ENCODE measurements at regions not wholly inside any gene's neighbourhood (a gene's known extent, or its start where the extent isn't known, plus 50 kb on each side); places are given as distances from the start of the nearest gene placed in this dataset.

DNA sequence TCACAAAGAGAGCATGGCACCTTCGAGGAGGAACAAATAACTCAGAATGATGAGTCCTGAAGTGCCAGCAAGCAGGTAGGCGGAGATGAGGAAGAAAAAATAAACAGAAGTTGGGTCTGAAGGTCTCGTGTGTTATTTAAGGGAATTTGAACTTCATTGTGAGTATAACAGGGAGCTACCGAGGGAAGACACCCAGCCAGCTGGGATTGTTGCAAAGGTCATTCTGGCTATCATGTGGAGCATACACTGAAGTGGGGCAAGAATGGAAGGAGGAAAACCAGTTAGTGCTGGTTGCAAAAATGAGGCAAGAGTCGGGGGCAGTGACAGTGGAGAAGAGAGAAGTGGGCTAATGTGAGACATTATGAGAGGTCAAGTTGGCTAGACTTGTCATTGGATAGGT, 53.6 kb upstream of the RAP1A start:
- TF ChIP-seq, protein P1, sequence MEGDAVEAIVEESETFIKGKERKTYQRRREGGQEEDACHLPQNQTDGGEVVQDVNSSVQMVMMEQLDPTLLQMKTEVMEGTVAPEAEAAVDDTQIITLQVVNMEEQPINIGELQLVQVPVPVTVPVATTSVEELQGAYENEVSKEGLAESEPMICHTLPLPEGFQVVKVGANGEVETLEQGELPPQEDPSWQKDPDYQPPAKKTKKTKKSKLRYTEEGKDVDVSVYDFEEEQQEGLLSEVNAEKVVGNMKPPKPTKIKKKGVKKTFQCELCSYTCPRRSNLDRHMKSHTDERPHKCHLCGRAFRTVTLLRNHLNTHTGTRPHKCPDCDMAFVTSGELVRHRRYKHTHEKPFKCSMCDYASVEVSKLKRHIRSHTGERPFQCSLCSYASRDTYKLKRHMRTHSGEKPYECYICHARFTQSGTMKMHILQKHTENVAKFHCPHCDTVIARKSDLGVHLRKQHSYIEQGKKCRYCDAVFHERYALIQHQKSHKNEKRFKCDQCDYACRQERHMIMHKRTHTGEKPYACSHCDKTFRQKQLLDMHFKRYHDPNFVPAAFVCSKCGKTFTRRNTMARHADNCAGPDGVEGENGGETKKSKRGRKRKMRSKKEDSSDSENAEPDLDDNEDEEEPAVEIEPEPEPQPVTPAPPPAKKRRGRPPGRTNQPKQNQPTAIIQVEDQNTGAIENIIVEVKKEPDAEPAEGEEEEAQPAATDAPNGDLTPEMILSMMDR (IDR thresholded peaks at IDR 0.05; ENCODE audit: insufficient read depth, low read depth, low read length): no peak
- no peaks in the 10 kb centered on the region for H3K36me3 ChIP-seq (ENCODE audit: control insufficient read depth, insufficient read depth, low read length)
- no peak for DNase-seq (ENCODE audit: low read depth)
- CTCF ChIA-PET: interaction anchor here (0.8 kb wide), 1 partner anchor 17 kb away, joined by 3 read pairs; no protein-coding TSS in a partner anchor
- POLR2A ChIA-PET: no interaction called here
- no peaks in the 10 kb centered on the region for H3K27me3 ChIP-seq (ENCODE audit: control insufficient read depth, insufficient read depth, low read length)
- H3K4me3 ChIP-seq (ENCODE audit: low read depth, low read length): no peak overlapping the region

DNA sequence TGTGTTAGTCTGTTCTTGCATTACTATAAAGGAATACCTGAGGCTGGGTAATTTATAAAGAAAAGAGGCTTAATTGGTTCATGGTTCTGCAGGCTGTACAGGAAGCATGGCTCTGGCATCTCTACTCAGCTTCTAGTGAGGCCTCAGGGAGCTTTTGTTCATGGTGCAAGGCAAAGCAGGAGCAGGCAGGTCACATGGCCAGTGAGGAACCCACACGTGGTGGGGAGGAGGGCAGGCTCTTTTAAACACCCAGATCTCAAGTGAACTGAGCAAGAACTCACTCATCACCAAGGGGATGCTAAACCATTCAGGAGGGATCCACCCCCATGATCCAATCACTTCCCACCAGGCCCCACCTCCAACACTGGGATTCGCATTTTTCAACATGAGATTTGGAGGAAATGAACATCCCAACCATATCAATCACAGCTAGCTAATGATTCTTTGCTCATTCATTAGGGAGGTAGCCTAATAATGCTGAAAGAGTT, 51.4 kb upstream of the RAP1A start:
- TF ChIP-seq, protein P1 (IDR thresholded peaks at IDR 0.05; ENCODE audit: insufficient read depth, low read depth, low read length): no peak
- H3K36me3 ChIP-seq (ENCODE audit: control insufficient read depth, insufficient read depth, low read length): no peaks in the 10 kb centered on the region
- no peaks in the 10 kb centered on the region for H3K27me3 ChIP-seq (ENCODE audit: control insufficient read depth, insufficient read depth, low read length)
- POLR2A ChIA-PET: no interaction called here
- H3K4me3 ChIP-seq (ENCODE audit: low read depth, low read length): no peak overlapping the region
- CTCF ChIA-PET: interaction anchor here (1.5 kb wide), 1 partner anchor 60 kb away, joined by 5 read pairs; no protein-coding TSS in a partner anchor
- DNase-seq (ENCODE audit: low read depth): no peak
